ENCODE measurements at regions not wholly inside any gene's neighbourhood (a gene's known extent, or its start where the extent isn't known, plus 50 kb on each side); places are given as distances from the start of the nearest gene placed in this dataset.
A peak's percentile ranks its signal among the peaks of the same experiment; 100 is the strongest.

DNA sequence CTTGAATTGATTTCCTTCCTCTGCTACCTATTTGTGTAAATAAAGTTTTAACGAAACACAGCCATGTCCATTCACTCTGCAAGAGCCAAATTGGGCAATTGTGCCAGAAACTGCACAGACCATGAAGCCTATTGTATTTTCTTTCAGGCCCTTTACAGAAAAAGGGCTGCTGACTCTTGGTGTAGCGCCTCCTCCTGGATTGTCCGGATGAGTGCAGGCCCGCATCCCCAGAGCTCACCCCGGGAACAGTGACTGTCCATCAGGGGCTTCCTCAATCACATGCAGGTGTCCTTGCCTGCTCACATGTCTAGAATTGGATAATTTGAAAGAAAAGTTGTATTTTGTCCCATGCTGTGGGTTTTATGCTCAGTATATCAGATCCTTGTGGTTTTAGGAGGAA, 1282.2 kb downstream of the AACS start:
- no peak for TF ChIP-seq CTCF (IDR thresholded peaks at IDR 0.05; ENCODE audit: insufficient read depth, low read depth, low read length, missing control alignments)

GRCh38 chr12:126349383-126349782, 1284.1 kb downstream of the AACS start:
- no peak for TF ChIP-seq CTCF (IDR thresholded peaks at IDR 0.05; ENCODE audit: insufficient read depth, low read depth, low read length, missing control alignments)
- DNase-seq (ENCODE audit: low read depth): no peak
- H3K4me3 ChIP-seq (ENCODE audit: low read length): no peak overlapping the region

More for the DNA sequence above, 1282.2 kb downstream of the AACS start:
- no peak for DNase-seq (ENCODE audit: low read depth)
- no peak overlapping the region for H3K4me3 ChIP-seq (ENCODE audit: low read length)

GRCh38 chr12:126353604-126354003, 1288.4 kb downstream of the AACS start:
- H3K4me3 ChIP-seq (ENCODE audit: low read length): no peak overlapping the region
- no peak for TF ChIP-seq CTCF (IDR thresholded peaks at IDR 0.05; ENCODE audit: insufficient read depth, low read depth, low read length, missing control alignments)
- peak; percentile 37 for DNase-seq (ENCODE audit: low read depth)

GRCh38 chr12:126354633-126355032, 1289.4 kb downstream of the AACS start:
- no peak for TF ChIP-seq CTCF (IDR thresholded peaks at IDR 0.05; ENCODE audit: insufficient read depth, low read depth, low read length, missing control alignments)

GRCh38 chr12:126355346-126355745, 1290.1 kb downstream of the AACS start:
- no peak overlapping the region for H3K4me3 ChIP-seq (ENCODE audit: low read length)
- DNase-seq (ENCODE audit: low read depth): no peak
- TF ChIP-seq CTCF (IDR thresholded peaks at IDR 0.05; ENCODE audit: insufficient read depth, low read depth, low read length, missing control alignments): no peak

More at GRCh38 chr12:126354633-126355032, 1289.4 kb downstream of the AACS start:
- no peak for DNase-seq (ENCODE audit: low read depth)
- no peak overlapping the region for H3K4me3 ChIP-seq (ENCODE audit: low read length)

DNA sequence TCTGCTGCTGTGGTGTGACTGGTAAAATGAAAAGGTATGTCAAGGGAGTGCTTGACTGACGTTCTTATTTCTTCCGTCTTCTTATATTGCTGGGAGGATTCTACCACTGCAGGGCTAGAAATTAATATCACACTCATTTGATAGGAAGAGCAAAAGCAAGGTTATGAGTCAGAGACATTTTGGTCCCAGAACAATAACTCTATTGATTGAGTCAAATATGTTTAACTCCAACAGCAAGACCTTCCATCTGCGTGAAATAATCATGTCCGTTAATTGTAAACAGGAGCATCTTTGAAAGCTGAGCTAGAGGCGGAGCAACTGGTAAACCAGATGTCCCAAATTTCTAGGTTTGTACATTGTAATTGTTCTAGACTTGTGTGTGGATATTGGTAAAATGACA, 1293.6 kb downstream of the AACS start:
- H3K4me3 ChIP-seq (ENCODE audit: low read length): no peak overlapping the region
- no peak for DNase-seq (ENCODE audit: low read depth)
- no peak for TF ChIP-seq CTCF (IDR thresholded peaks at IDR 0.05; ENCODE audit: insufficient read depth, low read depth, low read length, missing control alignments)

- no peak for TF ChIP-seq CTCF (IDR thresholded peaks at IDR 0.05; ENCODE audit: insufficient read depth, low read depth, low read length, missing control alignments)
- no peak for DNase-seq (ENCODE audit: low read depth)
- no peak overlapping the region for H3K4me3 ChIP-seq (ENCODE audit: low read length)
These were observed 1294.0 kb downstream of the AACS start for GRCh38 chr12:126359216-126359615.

All from epithelial cell of esophagus (primary cell).